GM21367 (cell line): ENCODE measurements at regions not wholly inside any gene's neighbourhood (a gene's known extent, or its start where the extent isn't known, plus 50 kb on each side); places are given as distances from the start of the nearest gene placed in this dataset.
A peak's percentile ranks its signal among the peaks of the same experiment; 100 is the strongest.

Experiments
- ATAC-seq: cut with Tn5 transposase; IDR thresholded peaks from one replicate; pipeline ENCODE4 v1.9.1; 2021; ENCODE audit not compliant: unreplicated experiment

GRCh38 chr3:177426878-177427495 is 229.7 kb upstream of the TBL1XR1 start:
- peak; percentile 100 for ATAC-seq

- no peak for ATAC-seq
Observed at GRCh38 chr3:177427540-177427939, 230.3 kb upstream of the TBL1XR1 start.

- ATAC-seq = no peak
Observed at GRCh38 chr3:177429079-177429478, 231.8 kb upstream of the TBL1XR1 start.

- ATAC-seq = no peak
Observed at GRCh38 chr3:177429771-177430170, 232.5 kb upstream of the TBL1XR1 start.

- ATAC-seq = no peak
Observed at GRCh38 chr3:177430653-177431052, 233.4 kb upstream of the TBL1XR1 start.

GRCh38 chr3:177431525-177432176 is 234.4 kb upstream of the TBL1XR1 start:
- no peak for ATAC-seq

GRCh38 chr3:177435301-177435700 is 238.0 kb upstream of the TBL1XR1 start:
- no peak for ATAC-seq

- ATAC-seq = no peak
Observed at GRCh38 chr3:177437513-177438337, 240.4 kb upstream of the TBL1XR1 start.

GRCh38 chr3:177438596-177439220 is 241.4 kb upstream of the TBL1XR1 start:
- ATAC-seq = no peak

GRCh38 chr3:177439694-177440269 is 242.5 kb upstream of the TBL1XR1 start:
- no peak for ATAC-seq

- no peak for ATAC-seq
Observed at GRCh38 chr3:177440456-177441104, 243.3 kb upstream of the TBL1XR1 start.

GRCh38 chr3:177441276-177441812 is 244.1 kb upstream of the TBL1XR1 start:
- no peak for ATAC-seq

- ATAC-seq = peak; percentile 99
Observed at GRCh38 chr3:177441813-177442646, 244.7 kb upstream of the TBL1XR1 start.

- ATAC-seq = no peak
Observed at GRCh38 chr3:177443469-177443868, 246.2 kb upstream of the TBL1XR1 start.

- ATAC-seq = no peak
Observed at GRCh38 chr3:177444696-177445095, 247.4 kb upstream of the TBL1XR1 start.

GRCh38 chr3:177445549-177445948 is 248.3 kb upstream of the TBL1XR1 start:
- ATAC-seq = no peak

- no peak for ATAC-seq
Observed at GRCh38 chr3:177446165-177446601, 248.9 kb upstream of the TBL1XR1 start.

GRCh38 chr3:177447938-177448337 is 250.7 kb upstream of the TBL1XR1 start:
- no peak for ATAC-seq

- peak; percentile 21 for ATAC-seq
Observed at GRCh38 chr3:177448987-177449359, 251.7 kb upstream of the TBL1XR1 start.
